Karpas-422 (cell line): ENCODE measurements at regions not wholly inside any gene's neighbourhood (a gene's known extent, or its start where the extent isn't known, plus 50 kb on each side); places are given as distances from the start of the nearest gene placed in this dataset.
"Not testable (repeated sequence)": the region's sequence is repeated elsewhere in the genome, so short reads cannot be mapped to it uniquely, and the experiment has no call there.

Experiments used
- DNase-seq: peaks from one replicate; pipeline ENCODE4 v3.0.0-alpha.2; 2015
- H2AFZ ChIP-seq: fragments of 200-600 bp; sonication (generic); 2 replicates; pipeline ENCODE4 v1.6.1; 2014; ENCODE audit warnings: antibody characterized with exemption, low read length, mixed read lengths
- H3K27ac ChIP-seq: fragments of 200-600 bp; sonication (generic); 2 replicates; pipeline ENCODE4 v1.5.1; 2014; ENCODE audit warnings: mild to moderate bottlenecking, low read length, moderate library complexity
- H3K27me3 ChIP-seq: fragments of 200-600 bp; sonication (generic); 2 replicates; pipeline ENCODE4 v1.6.1; 2014; ENCODE audit warnings: low read length, mixed read lengths
- H3K36me3 ChIP-seq: fragments of 200-600 bp; sonication (generic); 2 replicates; pipeline ENCODE4 v1.6.1; 2014; ENCODE audit warnings: low read length, mixed read lengths; ENCODE audit not compliant: insufficient read depth
- H3K4me1 ChIP-seq: fragments of 200-600 bp; sonication (generic); 2 replicates; pipeline ENCODE4 v1.6.1; 2014; ENCODE audit warnings: mild to moderate bottlenecking, low read length, mixed read lengths
- H3K4me2 ChIP-seq: fragments of 200-600 bp; sonication (generic); 2 replicates; pipeline ENCODE4 v1.6.1; 2014; ENCODE audit warnings: low read length, low read depth, mild to moderate bottlenecking; ENCODE audit not compliant: poor library complexity, severe bottlenecking
- H3K4me3 ChIP-seq: fragments of 200-600 bp; sonication (generic); 2 replicates; pipeline ENCODE4 v1.5.1; 2014; ENCODE audit warnings: mild to moderate bottlenecking, antibody characterized with exemption, low read length, mixed read lengths
- H3K79me2 ChIP-seq: fragments of 200-600 bp; sonication (generic); 2 replicates; pipeline ENCODE4 v1.6.1; 2014; ENCODE audit warnings: mild to moderate bottlenecking, low read length, mixed read lengths
- H3K9ac ChIP-seq: fragments of 200-600 bp; sonication (generic); 2 replicates; pipeline ENCODE4 v1.6.0; 2014; ENCODE audit warnings: low read length
- H3K9me2 ChIP-seq: fragments of 200-600 bp; sonication (generic), shearing (Covaris generic); replicated peaks from 2 replicates; pipeline ENCODE4 v1.6.0; 2014; ENCODE audit warnings: mild to moderate bottlenecking, low read length, moderate library complexity; ENCODE audit not compliant: insufficient read depth
- H3K9me3 ChIP-seq: fragments of 300-700, 200-600 bp; sonication (generic); 2 replicates; pipeline ENCODE4 v1.6.1; 2014; ENCODE audit warnings: low read length, mixed read lengths
- H4K20me1 ChIP-seq: fragments of 200-600 bp; sonication (generic); 2 replicates; pipeline ENCODE4 v1.6.1; 2014; ENCODE audit warnings: mild to moderate bottlenecking, antibody characterized with exemption, low read length, low read depth; ENCODE audit not compliant: insufficient read depth

- H3K79me2 ChIP-seq, H3K9me3 ChIP-seq, H3K4me2 ChIP-seq, DNase-seq, H2AFZ ChIP-seq, H3K9ac ChIP-seq, H3K36me3 ChIP-seq, H3K4me1 ChIP-seq, H4K20me1 ChIP-seq, H3K9me2 ChIP-seq, H3K4me3 ChIP-seq, H3K27ac ChIP-seq, H3K27me3 ChIP-seq: not testable (repeated sequence)
Observed at GRCh38 chr1:184195722-184196121, 144.2 kb downstream of the TSEN15 start.

- Histone ChIP-seq H3K9ac (no peak overlapping the region), H3K4me2 (no peak overlapping the region), H2AFZ (no peak overlapping the region), H3K9me2 (no peaks in the 10 kb centered on the region), H3K9me3 (no peaks in the 10 kb centered on the region), H3K79me2 (no peaks in the 10 kb centered on the region), H3K27me3 (no peaks in the 10 kb centered on the region), H3K4me3 (no peak overlapping the region), H4K20me1 (no peaks in the 10 kb centered on the region), H3K4me1 (no peaks in the 10 kb centered on the region), H3K27ac (no peak overlapping the region), H3K36me3 (no peaks in the 10 kb centered on the region)
- no peak for DNase-seq
Observed at GRCh38 chr1:184197831-184198230, 146.3 kb downstream of the TSEN15 start.

GRCh38 chr1:184199036-184199435 lies 147.5 kb downstream of the TSEN15 start:
- Histone ChIP-seq H3K9me3 (no peaks in the 10 kb centered on the region), H3K4me1 (no peaks in the 10 kb centered on the region), H3K27me3 (no peaks in the 10 kb centered on the region), H2AFZ (no peak overlapping the region), H3K9ac (no peak overlapping the region), H4K20me1 (no peaks in the 10 kb centered on the region), H3K9me2 (no peaks in the 10 kb centered on the region), H3K27ac (no peak overlapping the region), H3K36me3 (no peaks in the 10 kb centered on the region), H3K4me3 (no peak overlapping the region), H3K4me2 (no peak overlapping the region), H3K79me2 (no peaks in the 10 kb centered on the region)
- DNase-seq: no peak

- DNase-seq: no peak
- Histone ChIP-seq H3K27ac (no peak overlapping the region), H3K9me3 (no peaks in the 10 kb centered on the region), H4K20me1 (no peaks in the 10 kb centered on the region), H3K4me3 (no peak overlapping the region), H3K36me3 (no peaks in the 10 kb centered on the region), H3K9ac (no peak overlapping the region), H3K4me1 (no peaks in the 10 kb centered on the region), H2AFZ (no peak overlapping the region), H3K9me2 (no peaks in the 10 kb centered on the region), H3K4me2 (no peak overlapping the region), H3K79me2 (no peaks in the 10 kb centered on the region), H3K27me3 (no peaks in the 10 kb centered on the region)
Observed at GRCh38 chr1:184199438-184200085, 148.0 kb downstream of the TSEN15 start.

- Histone ChIP-seq H3K27ac (no peak overlapping the region), H3K4me2 (no peak overlapping the region), H4K20me1 (no peaks in the 10 kb centered on the region), H3K9me3 (no peaks in the 10 kb centered on the region), H3K9me2 (no peaks in the 10 kb centered on the region), H3K79me2 (no peaks in the 10 kb centered on the region), H3K36me3 (no peaks in the 10 kb centered on the region), H2AFZ (no peak overlapping the region), H3K4me3 (no peak overlapping the region), H3K9ac (no peak overlapping the region), H3K27me3 (no peaks in the 10 kb centered on the region), H3K4me1 (no peaks in the 10 kb centered on the region)
- DNase-seq: no peak
Observed at GRCh38 chr1:184208622-184209021, 157.1 kb downstream of the TSEN15 start.

GRCh38 chr1:184210031-184210430 lies 158.5 kb downstream of the TSEN15 start:
- no peaks in the 10 kb centered on the region for H3K9me3 ChIP-seq
- no peaks in the 10 kb centered on the region for H3K79me2 ChIP-seq
- no peaks in the 10 kb centered on the region for H3K9me2 ChIP-seq
- H4K20me1 ChIP-seq: no peaks in the 10 kb centered on the region
- H3K9ac ChIP-seq: no peak overlapping the region
- no peak overlapping the region for H3K27ac ChIP-seq
- H3K4me1 ChIP-seq: no peaks in the 10 kb centered on the region
- H3K4me3 ChIP-seq: no peak overlapping the region
- no peak for DNase-seq
- H3K4me2 ChIP-seq: no peak overlapping the region
- H2AFZ ChIP-seq: no peak overlapping the region
- H3K27me3 ChIP-seq: no peaks in the 10 kb centered on the region
- H3K36me3 ChIP-seq: no peaks in the 10 kb centered on the region

- Histone ChIP-seq H3K79me2 (no peaks in the 10 kb centered on the region), H3K4me1 (no peaks in the 10 kb centered on the region), H4K20me1 (no peaks in the 10 kb centered on the region), H3K9me2 (no peaks in the 10 kb centered on the region), H3K36me3 (no peaks in the 10 kb centered on the region), H3K9me3 (no peaks in the 10 kb centered on the region), H3K4me2 (no peak overlapping the region), H3K27me3 (no peaks in the 10 kb centered on the region), H3K9ac (no peak overlapping the region), H3K4me3 (no peak overlapping the region), H3K27ac (no peak overlapping the region), H2AFZ (no peak overlapping the region)
- DNase-seq: no peak
Observed at GRCh38 chr1:184210862-184211261, 159.3 kb downstream of the TSEN15 start.

GRCh38 chr1:184212649-184213314 lies 161.3 kb downstream of the TSEN15 start:
- no peaks in the 10 kb centered on the region for H3K27me3 ChIP-seq
- H3K4me2 ChIP-seq: no peak overlapping the region
- no peaks in the 10 kb centered on the region for H3K79me2 ChIP-seq
- H3K27ac ChIP-seq: no peak overlapping the region
- no peaks in the 10 kb centered on the region for H3K36me3 ChIP-seq
- no peak overlapping the region for H2AFZ ChIP-seq
- no peak overlapping the region for H3K9ac ChIP-seq
- no peaks in the 10 kb centered on the region for H3K4me1 ChIP-seq
- no peaks in the 10 kb centered on the region for H3K9me3 ChIP-seq
- no peaks in the 10 kb centered on the region for H4K20me1 ChIP-seq
- no peak for DNase-seq
- no peaks in the 10 kb centered on the region for H3K9me2 ChIP-seq
- no peak overlapping the region for H3K4me3 ChIP-seq
